Activated CD4-positive, alpha-beta memory T cell treated with anti-CD3 and anti-CD28 coated beads, Interleukin-2, amount 10 ng/mL, durations not matched to agents 7 days and 5 days (primary cell): ENCODE measurements at regions not wholly inside any gene's neighbourhood (a gene's known extent, or its start where the extent isn't known, plus 50 kb on each side); places are given as distances from the start of the nearest gene placed in this dataset.
A peak's percentile ranks its signal among the peaks of the same experiment; 100 is the strongest.
"Not testable (repeated sequence)": the region's sequence is repeated elsewhere in the genome, so short reads cannot be mapped to it uniquely, and the experiment has no call there.

Source experiments
- CTCF ChIA-PET: fragments of 350-600 bp; sonication (Branson Sonifier 250); formaldehyde crosslinking; loops from one replicate; lab custom pipeline; 2021; ENCODE audit warnings: antibody characterized with exemption, inconsistent platforms; lab: Charles Lee
- POLR2A ChIA-PET: fragments of 350-600 bp; sonication (Branson Sonifier 250); formaldehyde crosslinking; loops from one replicate; lab custom pipeline; 2021; ENCODE audit warnings: antibody characterized with exemption; lab: Charles Lee
- DNase-seq: peaks from one replicate; pipeline ENCODE4 v3.0.0-alpha.2; 2020
- H3K27ac Mint-ChIP-seq: one replicate; pipeline ENCODE4 v1.8.0; 2021; ENCODE audit warnings: mild to moderate bottlenecking, mixed read lengths
- H3K27me3 Mint-ChIP-seq: one replicate; pipeline ENCODE4 v1.8.0; 2021; ENCODE audit warnings: mixed read lengths
- H3K36me3 Mint-ChIP-seq: one replicate; pipeline ENCODE4 v1.8.0; 2021; ENCODE audit warnings: low read depth, mixed read lengths
- H3K4me1 Mint-ChIP-seq: one replicate; pipeline ENCODE4 v1.8.0; 2021; ENCODE audit warnings: mixed read lengths
- H3K4me3 Mint-ChIP-seq: one replicate; pipeline ENCODE4 v1.8.0; 2021; ENCODE audit warnings: mild to moderate bottlenecking, mixed read lengths
- H3K9me3 Mint-ChIP-seq: one replicate; pipeline ENCODE4 v1.8.0; 2021; ENCODE audit warnings: mixed read lengths

DNA sequence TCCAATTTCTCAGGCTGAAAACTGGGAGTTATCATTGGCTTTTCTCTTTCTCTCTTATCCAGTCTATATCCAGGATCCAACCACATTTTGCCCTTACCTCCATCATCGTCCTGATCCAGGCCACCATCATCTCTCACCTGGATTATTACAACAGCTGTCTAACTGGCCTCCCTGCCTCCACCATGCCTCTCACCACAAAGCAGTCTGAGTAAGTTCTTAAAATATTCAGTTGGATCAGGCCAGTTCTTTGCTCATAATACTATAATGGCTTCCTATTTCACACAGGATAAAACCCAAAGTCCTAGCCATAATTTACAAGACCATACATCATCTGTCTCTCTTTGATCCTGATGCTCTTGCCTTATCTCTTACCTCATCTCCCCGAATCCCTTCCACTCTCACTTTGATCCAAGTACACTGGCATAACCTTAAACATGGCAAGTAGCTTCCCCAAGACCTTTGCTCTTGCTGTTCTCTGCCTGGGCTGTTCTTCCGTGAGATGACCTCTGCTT is 133.4 kb upstream of the RAP1B start:
- no peak for DNase-seq
- peaks cover 26% of the 10 kb centered on the region for H3K9me3 Mint-ChIP-seq
- H3K4me1 Mint-ChIP-seq = peaks cover 57% of the 10 kb centered on the region
- ChIA-PET CTCF (no interaction called here), POLR2A (interaction anchor here (11.3 kb wide), 1 partner anchor 134 kb away, joined by 155 read pairs; the partner anchor contains the start of gene RAP1B)
- no peaks in the 10 kb centered on the region for H3K27me3 Mint-ChIP-seq
- no peak overlapping the region for H3K4me3 Mint-ChIP-seq
- H3K27ac Mint-ChIP-seq = no peak overlapping the region
- peaks cover 50% of the 10 kb centered on the region for H3K36me3 Mint-ChIP-seq

GRCh38 chr12:68477906-68478305 is 132.8 kb upstream of the RAP1B start:
- Mint-ChIP-seq H3K27me3 (no peaks in the 10 kb centered on the region), H3K4me1 (peaks cover 63% of the 10 kb centered on the region), H3K4me3 (no peak overlapping the region), H3K27ac (no peak overlapping the region), H3K9me3 (peaks cover 26% of the 10 kb centered on the region), H3K36me3 (peaks cover 50% of the 10 kb centered on the region)
- ChIA-PET CTCF (no interaction called here), POLR2A (interaction anchor here (1.2 to 11.3 kb wide), 3 partner anchors 20 to 133 kb away, joined by 3 to 155 read pairs (median 100); partner anchors contain the start of gene RAP1B)
- no peak for DNase-seq

- DNase-seq = no peak
- peaks cover 46% of the 10 kb centered on the region for H3K36me3 Mint-ChIP-seq
- peaks cover 71% of the 10 kb centered on the region for H3K4me1 Mint-ChIP-seq
- ChIA-PET CTCF (interaction anchor here (0.7 kb wide), 1 partner anchor 137 kb away, joined by 3 read pairs; no protein-coding TSS in a partner anchor), POLR2A (interaction anchor here (1.2 to 11.3 kb wide), 3 partner anchors 19 to 132 kb away, joined by 3 to 155 read pairs (median 100); partner anchors contain the start of gene RAP1B)
- no peaks in the 10 kb centered on the region for H3K27me3 Mint-ChIP-seq
- H3K4me3 Mint-ChIP-seq = no peak overlapping the region
- H3K27ac Mint-ChIP-seq = no peak overlapping the region
- peaks cover 24% of the 10 kb centered on the region for H3K9me3 Mint-ChIP-seq
Observed at GRCh38 chr12:68478516-68479260, 132.0 kb upstream of the RAP1B start.

DNA sequence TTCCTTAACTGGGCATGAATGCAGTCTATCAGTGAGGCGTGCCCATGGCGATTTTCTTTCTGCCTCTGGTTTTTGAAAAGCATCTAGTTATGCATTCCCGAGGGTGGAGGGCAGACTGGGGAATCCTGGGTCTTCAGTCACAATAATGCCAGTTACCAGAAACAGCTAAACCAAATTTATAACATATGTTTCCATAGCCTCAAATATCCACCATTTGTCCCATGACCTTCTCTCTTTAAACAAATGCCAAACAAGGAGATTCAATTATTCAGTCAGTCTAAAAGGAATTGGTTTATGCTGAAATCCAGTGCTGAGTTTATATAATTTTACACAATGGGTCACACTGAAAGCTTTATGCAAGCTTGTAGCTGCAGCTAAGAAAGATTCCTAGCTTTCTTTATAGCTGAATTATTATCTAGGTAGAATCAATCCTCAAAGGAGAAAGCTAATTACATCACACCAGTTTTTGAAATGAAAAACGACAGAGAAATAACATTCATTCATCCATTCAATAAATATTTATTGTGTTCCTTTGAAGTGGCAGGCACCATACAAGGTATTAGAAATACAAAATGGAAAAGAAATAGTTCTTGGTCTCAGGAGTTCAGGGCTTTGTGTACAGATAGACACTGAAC is 131.3 kb upstream of the RAP1B start:
- POLR2A ChIA-PET = interaction anchor here (3.6 to 11.3 kb wide), 4 partner anchors 19 to 329 kb away, joined by 17 to 155 read pairs (median 77); partner anchors contain the start of genes MDM2 and RAP1B
- no peak for DNase-seq
- H3K27ac Mint-ChIP-seq = peak overlapping the region; percentile 28
- CTCF ChIA-PET = interaction anchor here (0.6 kb wide), 1 partner anchor 114 kb away, joined by 3 read pairs; no protein-coding TSS in a partner anchor
- H3K4me1 Mint-ChIP-seq = peaks cover 77% of the 10 kb centered on the region
- H3K36me3 Mint-ChIP-seq = peaks cover 45% of the 10 kb centered on the region
- H3K27me3 Mint-ChIP-seq = no peaks in the 10 kb centered on the region
- H3K4me3 Mint-ChIP-seq = no peak overlapping the region
- peaks cover 24% of the 10 kb centered on the region for H3K9me3 Mint-ChIP-seq

- DNase-seq = no peak
- H3K9me3 Mint-ChIP-seq = peaks cover 22% of the 10 kb centered on the region
- no peak overlapping the region for H3K27ac Mint-ChIP-seq
- POLR2A ChIA-PET = interaction anchor here (3.6 to 11.3 kb wide), 4 partner anchors 18 to 328 kb away, joined by 17 to 155 read pairs (median 77); partner anchors contain the start of genes MDM2 and RAP1B
- H3K27me3 Mint-ChIP-seq = no peaks in the 10 kb centered on the region
- CTCF ChIA-PET = interaction anchor here (0.6 kb wide), 1 partner anchor 115 kb away, joined by 3 read pairs; no protein-coding TSS in a partner anchor
- peaks cover 78% of the 10 kb centered on the region for H3K4me1 Mint-ChIP-seq
- H3K4me3 Mint-ChIP-seq = no peak overlapping the region
- H3K36me3 Mint-ChIP-seq = peaks cover 44% of the 10 kb centered on the region
Observed at GRCh38 chr12:68479896-68480291, 130.8 kb upstream of the RAP1B start.

DNA sequence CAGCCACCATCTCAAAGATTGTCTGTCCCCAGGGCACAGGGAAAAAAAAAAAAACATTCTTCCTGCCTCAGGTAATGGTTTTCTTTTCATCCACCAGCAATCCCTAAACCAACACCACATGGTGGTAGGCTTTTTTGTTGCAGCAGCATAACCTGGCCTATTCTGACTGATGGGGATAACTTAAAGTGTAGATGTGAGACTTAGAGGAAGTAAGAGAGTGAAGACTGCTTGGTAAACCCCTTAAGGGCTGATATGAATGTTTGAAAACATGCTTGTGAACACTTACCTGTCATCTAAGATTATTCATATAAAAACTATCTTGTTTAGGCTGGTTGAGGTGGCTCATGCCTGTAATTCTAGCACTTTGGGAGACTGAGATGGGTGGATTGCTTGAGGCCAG is 130.2 kb upstream of the RAP1B start:
- peaks cover 22% of the 10 kb centered on the region for H3K9me3 Mint-ChIP-seq
- ChIA-PET POLR2A (interaction anchor here (0.9 to 11.3 kb wide), 13 partner anchors 17 to 327 kb away, joined by 3 to 155 read pairs (median 13); partner anchors contain the start of genes MDM2 and RAP1B), CTCF (interaction anchor here (0.7 to 1.3 kb wide), 2 partner anchors 26 to 106 kb away, joined by 3 read pairs; no protein-coding TSS in a partner anchor)
- no peaks in the 10 kb centered on the region for H3K27me3 Mint-ChIP-seq
- peak overlapping the region; percentile 90 for H3K27ac Mint-ChIP-seq
- peaks cover 44% of the 10 kb centered on the region for H3K36me3 Mint-ChIP-seq
- H3K4me1 Mint-ChIP-seq = peaks cover 74% of the 10 kb centered on the region
- no peak overlapping the region for H3K4me3 Mint-ChIP-seq
- DNase-seq = no peak

DNA sequence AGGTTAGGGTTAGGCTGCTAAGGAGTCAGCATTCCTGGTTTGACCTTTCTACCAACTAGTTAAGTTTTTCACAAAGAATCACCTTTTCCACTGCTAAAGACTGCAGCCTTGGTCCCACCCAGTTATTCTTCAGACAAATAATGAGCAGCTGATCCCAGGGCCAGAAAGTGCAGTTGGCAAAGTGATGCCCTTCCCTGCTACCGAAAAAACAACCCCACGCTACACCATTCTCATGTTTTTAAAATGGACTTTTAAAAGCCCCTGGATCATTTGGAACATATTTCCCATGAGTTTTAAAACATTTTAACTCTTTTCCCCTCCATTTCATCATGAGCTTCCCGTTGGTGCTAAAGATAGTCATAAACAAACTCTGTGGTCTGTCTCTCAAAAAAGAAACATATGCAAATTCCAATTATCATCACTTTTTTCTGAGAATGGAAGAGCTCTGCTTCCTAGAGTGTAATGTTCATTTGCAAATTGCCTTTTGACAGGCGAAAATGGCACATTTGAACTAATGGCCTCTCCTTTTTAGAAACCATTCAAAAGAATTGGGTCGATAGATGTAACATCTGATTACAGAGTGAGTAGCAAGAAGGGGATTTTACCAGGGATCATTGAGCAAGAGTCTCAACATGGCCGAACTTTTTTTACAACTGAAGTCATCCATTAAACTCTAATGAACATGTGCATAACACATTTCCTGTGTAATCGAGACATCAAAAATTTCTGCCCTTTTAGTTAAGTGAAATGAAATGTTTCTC is 129.3 kb upstream of the RAP1B start:
- Mint-ChIP-seq H3K27ac (peak overlapping the region; percentile 90), H3K27me3 (no peaks in the 10 kb centered on the region), H3K36me3 (peaks cover 47% of the 10 kb centered on the region), H3K9me3 (peaks cover 22% of the 10 kb centered on the region), H3K4me1 (peaks cover 79% of the 10 kb centered on the region), H3K4me3 (peak overlapping the region; percentile 42)
- ChIA-PET CTCF (interaction anchor here (0.7 to 2.4 kb wide), 9 partner anchors 27 to 327 kb away, joined by 3 to 11 read pairs (median 5); partner anchors contain the start of genes MDM2 and RAP1B), POLR2A (interaction anchor here (0.7 to 11.3 kb wide), 21 partner anchors 9 to 327 kb away, joined by 3 to 155 read pairs (median 6); partner anchors contain the start of genes MDM2 and RAP1B)
- DNase-seq = no peak

- H3K27ac Mint-ChIP-seq = peak overlapping the region; percentile 90
- H3K36me3 Mint-ChIP-seq = peaks cover 44% of the 10 kb centered on the region
- no peak for DNase-seq
- POLR2A ChIA-PET = interaction anchor here (0.8 to 11.3 kb wide), 21 partner anchors 9 to 326 kb away, joined by 3 to 155 read pairs (median 6); partner anchors contain the start of genes MDM2 and RAP1B
- H3K4me1 Mint-ChIP-seq = peaks cover 75% of the 10 kb centered on the region
- peaks cover 22% of the 10 kb centered on the region for H3K9me3 Mint-ChIP-seq
- H3K4me3 Mint-ChIP-seq = peak overlapping the region; percentile 42
- CTCF ChIA-PET = interaction anchor here (0.9 to 2.4 kb wide), 8 partner anchors 27 to 326 kb away, joined by 3 to 11 read pairs (median 6); partner anchors contain the start of genes MDM2 and RAP1B
- H3K27me3 Mint-ChIP-seq = no peaks in the 10 kb centered on the region
Observed at GRCh38 chr12:68482014-68482413, 128.7 kb upstream of the RAP1B start.

- H3K36me3 Mint-ChIP-seq = peaks cover 38% of the 10 kb centered on the region
- DNase-seq = peak; percentile 73
- no peaks in the 10 kb centered on the region for H3K27me3 Mint-ChIP-seq
- H3K4me1 Mint-ChIP-seq = peaks cover 69% of the 10 kb centered on the region
- peak overlapping the region; percentile 42 for H3K4me3 Mint-ChIP-seq
- ChIA-PET POLR2A (interaction anchor here (0.7 to 11.3 kb wide), 17 partner anchors 11 to 325 kb away, joined by 3 to 155 read pairs (median 6); partner anchors contain the start of genes MDM2, RAP1B and SLC35E3), CTCF (interaction anchor here (1.0 to 2.4 kb wide), 7 partner anchors 15 to 128 kb away, joined by 3 to 11 read pairs (median 5); partner anchors contain the start of gene RAP1B)
- peak overlapping the region; percentile 90 for H3K27ac Mint-ChIP-seq
- H3K9me3 Mint-ChIP-seq = peaks cover 19% of the 10 kb centered on the region
Observed at GRCh38 chr12:68482660-68483059, 128.0 kb upstream of the RAP1B start.

GRCh38 chr12:68483592-68484383 is 126.9 kb upstream of the RAP1B start:
- no peak for DNase-seq
- peaks cover 31% of the 10 kb centered on the region for H3K36me3 Mint-ChIP-seq
- no peaks in the 10 kb centered on the region for H3K27me3 Mint-ChIP-seq
- ChIA-PET POLR2A (interaction anchor here (2.8 to 11.3 kb wide), 5 partner anchors 14 to 127 kb away, joined by 13 to 155 read pairs (median 58); partner anchors contain the start of gene RAP1B), CTCF (interaction anchor here (0.6 to 2.4 kb wide), 2 partner anchors 81 to 124 kb away, joined by 3 to 7 read pairs; no protein-coding TSS in a partner anchor)
- peak overlapping the region; percentile 90 for H3K27ac Mint-ChIP-seq
- peaks cover 17% of the 10 kb centered on the region for H3K9me3 Mint-ChIP-seq
- H3K4me3 Mint-ChIP-seq = peak overlapping the region; percentile 32
- peaks cover 61% of the 10 kb centered on the region for H3K4me1 Mint-ChIP-seq

DNA sequence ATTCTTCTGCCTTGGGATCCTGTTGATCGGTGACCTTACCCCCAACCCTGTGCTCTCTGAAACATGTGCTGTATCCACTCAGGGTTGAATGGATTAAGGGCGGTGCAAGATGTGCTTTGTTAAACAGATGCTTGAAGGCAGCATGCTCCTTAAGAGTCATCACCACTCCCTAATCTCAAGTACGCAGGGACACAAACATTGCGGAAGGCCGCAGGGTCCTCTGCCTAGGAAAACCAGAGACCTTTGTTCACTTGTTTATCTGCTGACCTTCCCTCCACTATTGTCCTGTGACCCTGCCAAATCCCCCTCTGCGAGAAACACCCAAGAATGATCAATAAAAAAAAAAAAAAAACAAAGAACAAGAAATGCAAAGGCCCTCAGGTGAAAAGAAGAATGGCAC is 126.1 kb upstream of the RAP1B start:
- POLR2A ChIA-PET = interaction anchor here (1.0 to 11.3 kb wide), 5 partner anchors 13 to 186 kb away, joined by 3 to 155 read pairs (median 58); partner anchors contain the start of gene RAP1B
- H3K27me3 Mint-ChIP-seq, H3K4me3 Mint-ChIP-seq, DNase-seq, H3K27ac Mint-ChIP-seq: not testable (repeated sequence)
- peaks cover 58% of the 10 kb centered on the region for H3K4me1 Mint-ChIP-seq
- CTCF ChIA-PET = interaction anchor here (0.7 kb wide), 2 partner anchors 91 to 253 kb away, joined by 4 read pairs; no protein-coding TSS in a partner anchor
- H3K9me3 Mint-ChIP-seq = peaks cover 12% of the 10 kb centered on the region
- peaks cover 31% of the 10 kb centered on the region for H3K36me3 Mint-ChIP-seq
